Stimulated activated CD4-positive, alpha-beta T cell treated with anti-CD3 and anti-CD28 coated beads, TNF-alpha, amount 100 ng/mL, for 48 hours (primary cell): ENCODE measurements at regions not wholly inside any gene's neighbourhood (a gene's known extent, or its start where the extent isn't known, plus 50 kb on each side); places are given as distances from the start of the nearest gene placed in this dataset.
"Not testable (repeated sequence)": the region's sequence is repeated elsewhere in the genome, so short reads cannot be mapped to it uniquely, and the experiment has no call there.

Experiments used
- DNase-seq, 3 donors: peaks; one replicate each; pipeline ENCODE4 v3.0.0-alpha.2; 2020; ENCODE audit warnings: low read depth in 3 of 3

DNA sequence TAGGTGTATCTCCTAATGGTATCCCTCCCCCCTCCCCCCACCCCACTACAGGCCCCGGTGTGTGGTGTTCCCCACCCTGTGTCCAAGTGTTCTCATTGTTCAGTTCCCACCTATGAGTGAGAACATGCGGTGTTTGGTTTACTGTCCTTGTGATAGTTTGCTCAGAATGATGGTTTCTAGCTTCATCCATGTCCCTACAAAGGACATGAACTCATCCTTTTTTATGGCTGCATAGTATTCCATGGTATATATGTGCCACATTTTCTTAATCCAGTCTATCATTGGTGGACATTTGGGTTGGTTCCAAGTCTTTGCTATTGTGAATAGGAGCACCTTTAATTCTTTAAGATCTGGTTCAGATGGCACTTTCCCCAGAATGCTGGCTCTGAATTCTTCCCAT is 58.5 kb upstream of the PTGFRN start:
- not testable (repeated sequence) for DNase-seq

DNA sequence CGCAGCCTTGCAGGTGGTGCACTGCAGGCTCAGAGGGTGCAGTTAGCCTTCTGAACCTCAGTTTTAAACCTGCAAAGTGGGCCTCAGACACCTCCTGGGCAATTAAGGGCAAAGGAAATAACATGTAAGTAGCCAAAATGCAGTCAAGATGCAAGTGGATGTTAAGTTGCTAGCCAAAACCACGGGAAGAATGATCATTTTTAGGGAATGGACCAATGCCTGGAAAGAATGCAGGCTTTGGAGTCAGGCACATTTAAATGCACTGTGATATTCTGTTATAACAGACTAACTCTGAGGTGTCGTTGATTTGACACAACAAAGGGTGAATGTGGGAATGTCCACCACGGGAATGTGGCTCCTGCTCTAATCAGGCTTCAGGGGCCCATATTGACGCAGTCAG is 57.9 kb upstream of the PTGFRN start:
- no peak for DNase-seq

DNA sequence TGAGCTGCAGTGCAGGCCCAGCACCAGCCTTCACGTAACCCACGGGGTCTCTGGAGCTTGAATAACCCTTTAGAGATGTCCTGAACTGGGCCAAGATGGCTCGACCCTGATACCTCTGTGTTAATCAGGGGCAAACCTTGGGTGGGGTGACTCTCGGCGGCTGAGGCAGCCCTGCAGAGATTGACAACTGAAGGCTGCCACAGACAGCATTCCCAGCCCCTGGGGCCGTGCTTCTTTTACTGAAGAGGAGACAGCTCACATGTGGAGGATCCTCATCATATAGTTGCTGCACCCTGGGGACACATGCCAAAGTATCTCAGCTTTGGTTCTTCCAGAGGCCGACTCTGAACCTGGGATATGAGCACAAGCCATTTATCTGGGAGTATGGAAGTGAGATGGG is 57.3 kb upstream of the PTGFRN start:
- no peak for DNase-seq

DNA sequence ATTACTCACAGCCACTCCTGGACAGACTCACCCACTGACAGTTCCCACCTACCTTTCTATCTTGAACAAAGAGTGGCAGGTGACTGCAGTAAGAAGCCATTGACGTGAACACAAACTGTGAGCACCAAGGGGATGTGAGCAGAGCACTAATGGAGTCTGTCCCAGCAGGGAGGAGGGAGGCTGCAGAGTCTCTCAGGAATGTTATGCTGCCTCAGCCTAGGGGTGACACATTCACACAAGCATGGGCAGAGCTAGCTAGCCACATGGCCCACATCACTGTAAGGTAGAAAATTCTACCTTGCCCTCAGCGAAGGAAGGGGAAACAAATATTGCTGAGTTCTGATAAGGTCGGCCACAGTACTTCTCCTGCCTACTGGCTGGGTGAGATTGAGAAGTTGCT is 56.8 kb upstream of the PTGFRN start:
- no peak for DNase-seq

DNA sequence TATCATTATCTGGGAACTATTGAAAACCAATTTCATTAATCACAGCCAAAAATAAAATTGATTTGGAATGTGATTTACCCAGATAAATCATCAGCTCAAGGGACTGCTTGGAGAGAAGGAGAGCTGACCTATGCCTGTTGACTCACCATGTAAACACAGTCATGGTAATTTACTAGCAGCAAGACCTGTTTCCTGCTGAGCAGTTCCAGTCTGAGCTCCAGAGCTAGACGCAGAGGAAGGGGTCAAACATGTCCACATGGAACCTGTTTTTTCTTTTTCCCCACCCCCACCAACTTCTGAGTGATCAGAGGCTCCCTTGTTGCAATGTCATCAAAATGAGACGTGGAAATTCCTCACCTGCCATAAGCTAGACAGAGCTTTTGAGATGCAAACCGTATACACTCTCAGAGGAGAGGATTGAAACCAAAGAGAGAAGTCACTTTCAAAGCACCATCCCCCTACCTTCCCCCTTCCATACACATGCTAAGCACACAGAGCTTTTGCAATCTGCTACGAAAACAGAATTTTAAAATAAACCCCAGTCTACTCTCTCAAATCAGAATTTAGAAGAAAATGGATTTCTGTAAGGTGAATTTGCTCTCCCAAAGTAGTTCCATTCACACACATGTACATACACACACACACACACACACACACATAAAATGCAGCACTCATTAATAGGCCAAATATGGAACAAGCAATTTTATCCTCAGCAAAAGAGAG is 55.9 kb upstream of the PTGFRN start:
- no peak for DNase-seq

DNA sequence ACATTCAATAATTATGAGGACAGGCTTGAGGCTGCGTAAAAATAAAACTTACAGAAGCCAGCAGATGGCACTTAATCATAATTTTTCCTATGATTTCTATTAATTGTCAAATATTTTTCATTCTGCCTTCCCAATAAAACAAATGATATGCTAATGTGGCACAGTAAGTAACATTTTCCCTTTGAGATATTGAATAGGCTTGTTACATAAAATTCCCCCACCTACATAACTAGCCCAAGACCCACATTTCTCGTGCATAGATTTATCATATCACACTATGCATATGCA is 55.4 kb upstream of the PTGFRN start:
- no peak for DNase-seq

DNA sequence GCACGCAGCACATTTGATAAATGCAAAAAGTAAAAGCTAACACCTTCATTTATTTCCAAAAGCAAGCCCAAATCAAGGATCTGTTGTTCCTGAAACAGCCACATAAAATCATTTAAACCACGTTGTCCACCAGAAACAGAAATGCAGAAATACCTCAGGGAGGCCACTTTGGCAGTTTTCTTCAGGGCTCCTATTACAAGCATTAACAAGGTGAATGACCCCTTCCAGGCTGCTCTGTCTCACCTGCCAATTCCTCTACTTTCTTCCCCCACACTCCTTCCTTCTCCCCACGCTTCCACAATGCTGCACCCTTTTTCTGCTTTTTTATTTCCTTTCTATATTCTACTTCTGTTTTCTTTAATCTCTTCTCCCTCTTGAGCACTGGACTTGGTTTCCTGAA is 55.0 kb upstream of the PTGFRN start:
- no peak for DNase-seq

DNA sequence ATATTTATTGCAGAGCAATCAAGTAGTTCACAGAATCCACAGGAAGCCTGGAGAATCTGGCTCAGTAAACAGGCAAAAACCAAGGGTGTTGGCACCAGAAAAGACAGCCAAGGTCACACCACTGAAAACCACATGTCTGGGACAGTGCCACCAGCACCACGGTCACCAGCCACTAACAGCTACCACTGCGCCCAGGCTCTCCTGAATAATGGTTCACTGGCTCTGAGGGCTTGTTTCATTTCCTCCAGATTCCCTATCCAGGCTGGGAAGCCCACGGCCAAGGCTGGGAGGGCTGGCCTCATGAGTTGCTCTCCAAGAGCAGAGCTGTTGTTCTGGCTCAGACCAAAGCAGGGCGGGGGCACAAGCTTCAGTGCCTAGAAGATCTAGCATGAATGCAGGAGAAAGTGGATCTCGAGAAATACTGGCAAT is 54.5 kb upstream of the PTGFRN start:
- DNase-seq: no peak

DNA sequence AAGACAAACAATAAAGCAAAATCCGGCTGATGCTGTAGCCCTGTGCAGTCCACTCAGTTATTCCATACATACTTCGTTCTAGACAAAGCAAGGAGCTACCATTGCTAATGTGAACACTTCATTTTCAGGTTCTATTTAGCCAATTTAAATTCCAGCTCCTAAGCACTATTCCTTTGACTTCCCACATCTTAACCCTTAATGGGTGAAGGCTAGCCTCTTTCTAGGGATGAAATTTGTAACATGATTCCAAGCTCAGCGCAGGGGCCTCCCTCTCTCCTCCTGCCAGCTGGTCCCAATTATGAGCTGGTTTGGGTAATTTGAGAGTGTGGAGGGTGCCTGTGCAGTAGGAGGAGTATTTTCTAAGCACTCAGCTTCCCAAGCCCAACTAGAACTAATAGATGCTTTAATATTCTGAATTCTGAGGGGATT is 53.9 kb upstream of the PTGFRN start:
- DNase-seq: no peak

DNA sequence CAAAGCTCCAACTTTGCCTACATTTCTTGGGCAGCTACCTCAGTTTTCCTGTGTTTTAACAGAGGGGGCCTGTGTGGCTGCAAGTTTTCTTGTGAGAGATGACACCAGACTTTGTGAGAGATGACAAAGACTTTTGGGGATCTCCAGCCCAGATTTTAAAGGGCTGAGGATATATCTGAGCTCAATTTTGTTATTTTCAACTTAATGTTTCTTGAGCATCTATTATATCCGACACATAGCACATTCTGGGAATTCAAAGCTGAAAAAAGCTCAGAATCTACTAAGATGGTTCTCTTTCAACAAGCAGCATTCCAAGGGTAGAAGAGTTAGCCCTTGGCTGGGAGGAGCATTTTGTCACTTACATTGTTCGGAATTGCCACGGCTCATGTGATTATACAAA is 53.4 kb upstream of the PTGFRN start:
- DNase-seq: no peak

DNA sequence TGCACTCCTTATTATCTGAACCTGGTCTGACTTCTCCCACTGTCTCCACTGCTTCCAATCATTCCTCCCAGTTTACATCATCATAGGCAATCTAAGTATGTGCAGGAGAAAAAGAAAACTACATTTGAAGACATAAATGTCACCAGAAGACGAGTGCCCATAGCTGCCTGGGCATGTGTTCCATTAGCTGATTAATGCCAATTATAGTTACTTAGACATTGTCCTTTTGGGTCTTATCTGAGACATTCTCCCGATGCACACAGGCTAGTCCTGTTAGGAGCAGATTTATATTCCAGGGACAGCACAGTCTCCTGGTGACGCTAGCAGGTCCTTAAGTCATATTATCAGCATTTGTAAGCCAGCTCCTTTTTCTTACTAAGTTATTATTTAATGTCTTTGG is 52.6 kb upstream of the PTGFRN start:
- DNase-seq: no peak
